Endothelial cell of umbilical vein (primary cell): ENCODE measurements at regions not wholly inside any gene's neighbourhood (a gene's known extent, or its start where the extent isn't known, plus 50 kb on each side); places are given as distances from the start of the nearest gene placed in this dataset.

Source experiments
- BruUV-seq: library from RNA; stranded (reverse); fragments of 400-500 nt; replicated peaks from 2 replicates; lab custom pipeline; 2021; lab: Mats Ljungman, UMichigan
- CTCF ChIA-PET: fragments of 300-600, 350-600 bp; sonication (Branson Sonifier 250); formaldehyde crosslinking; loops from one replicate; lab custom pipeline; 2021; ENCODE audit warnings: antibody characterized with exemption, inconsistent platforms; lab: Charles Lee
- POLR2A ChIA-PET: fragments of 300-600, 350-600 bp; sonication (Branson Sonifier 250); formaldehyde crosslinking; loops from one replicate; lab custom pipeline; 2021; ENCODE audit warnings: antibody characterized with exemption, inconsistent platforms; lab: Charles Lee
- DNase-seq: peaks from one replicate; pipeline ENCODE4 v3.0.0-alpha.2; 2011; ENCODE audit warnings: low read depth, low spot score
- FAIRE-seq: peaks from 2 replicates; lab custom pipeline; 2011; peaks lifted over from hg19 to GRCh38; lab: Jason Lieb, UNC
- H2AFZ ChIP-seq: 2 replicates; pipeline ENCODE4 v1.6.0; 2012; ENCODE audit warnings: low read depth, low read length, control low read depth, inconsistent platforms
- H3K27ac ChIP-seq: 2 replicates; pipeline ENCODE4 v1.5.1; 2011; ENCODE audit warnings: low read depth, mild to moderate bottlenecking, control low read depth, low read length, moderate library complexity; ENCODE audit not compliant: insufficient read depth
- H3K27me3 ChIP-seq, 2 experiments: 2 replicates each; pipeline versions ENCODE4 v1.6.0 to v1.6.1; 2011; ENCODE audit warnings: low read length in 2 of 2, mixed read lengths in 1 of 2; ENCODE audit not compliant: control insufficient read depth in 2 of 2, insufficient read depth in 2 of 2
- H3K36me3 ChIP-seq, 2 experiments: 2 replicates in 1 of 2; 3 replicates in 1 of 2; pipeline ENCODE4 v1.5.1; 2011; ENCODE audit warnings: low read length in 2 of 2, mild to moderate bottlenecking in 1 of 2, moderate library complexity in 1 of 2; ENCODE audit not compliant: control insufficient read depth in 2 of 2, insufficient read depth in 2 of 2; ENCODE audit errors: extremely low read depth in 1 of 2
- H3K4me1 ChIP-seq: 3 replicates; pipeline ENCODE4 v1.5.1; 2011; ENCODE audit warnings: mild to moderate bottlenecking, low read length; ENCODE audit not compliant: control insufficient read depth, insufficient read depth; ENCODE audit errors: extremely low read depth
- H3K4me2 ChIP-seq: 2 replicates; pipeline ENCODE4 v1.6.1; 2011; ENCODE audit warnings: low read length, control low read depth, mixed read lengths; ENCODE audit not compliant: insufficient read depth
- H3K4me3 ChIP-seq, 3 experiments: fragments of 200-600 bp in 1 of 3; sonication (generic), shearing (Covaris generic) in 1 of 3; replicated peaks in 1 of 3; 2 replicates each; pipeline ENCODE4 v1.5.1; 2011 to 2016; ENCODE audit warnings: control low read depth in 3 of 3, low read length in 3 of 3, mild to moderate bottlenecking in 2 of 3, inconsistent platforms in 1 of 3, low read depth in 1 of 3, moderate library complexity in 1 of 3; ENCODE audit not compliant: insufficient read depth in 1 of 3
- H3K79me2 ChIP-seq: 2 replicates; pipeline ENCODE4 v1.6.0; 2012; ENCODE audit warnings: low read length, inconsistent platforms; ENCODE audit not compliant: control insufficient read depth, insufficient read depth
- H3K9ac ChIP-seq: replicated peaks from 2 replicates; pipeline ENCODE3; 2011; ENCODE audit warnings: low read length, control low read depth; ENCODE audit not compliant: insufficient read depth; ENCODE audit errors: extremely low read depth
- H3K9me1 ChIP-seq: replicated peaks from 3 replicates; pipeline ENCODE4 v1.6.0; 2011; ENCODE audit warnings: mild to moderate bottlenecking, low read length; ENCODE audit not compliant: control insufficient read depth, insufficient read depth; ENCODE audit errors: extremely low read depth
- H3K9me3 ChIP-seq: replicated peaks from 2 replicates; pipeline ENCODE4 v1.5.1; 2012; ENCODE audit warnings: low read length, inconsistent platforms; ENCODE audit not compliant: control insufficient read depth, insufficient read depth
- H4K20me1 ChIP-seq: replicated peaks from 2 replicates; pipeline ENCODE3; 2011; ENCODE audit warnings: mild to moderate bottlenecking, low read length; ENCODE audit not compliant: control insufficient read depth, insufficient read depth; ENCODE audit errors: extremely low read depth
- CTCF ChIP-seq, 2 donors: IDR thresholded peaks; 1 replicate in 1 of 2; 2 replicates in 1 of 2; pipeline ENCODE4 v1.5.1; 2011; ENCODE audit warnings: low read length in 2 of 2, mild to moderate bottlenecking in 2 of 2, moderate library complexity in 2 of 2, control low read depth in 1 of 2, inconsistent platforms in 1 of 2, low read depth in 1 of 2; ENCODE audit not compliant: insufficient read depth in 1 of 2; ENCODE audit errors: extremely low read depth in 1 of 2
- EZH2 ChIP-seq: IDR thresholded peaks from 2 replicates; pipeline ENCODE4 v1.6.1; 2012; ENCODE audit warnings: borderline replicate concordance, low read depth, mild to moderate bottlenecking, moderate library complexity, low read length, inconsistent platforms; ENCODE audit not compliant: severe bottlenecking
- FOS ChIP-seq: IDR thresholded peaks from 2 replicates; pipeline ENCODE4 v1.6.1; 2011; ENCODE audit warnings: mild to moderate bottlenecking, low read length, moderate library complexity, borderline replicate concordance; ENCODE audit not compliant: insufficient read depth
- GATA2 ChIP-seq: IDR thresholded peaks from 2 replicates; pipeline ENCODE4 v1.7.0; 2011; ENCODE audit warnings: low read depth, mild to moderate bottlenecking, moderate library complexity, mixed read lengths, low read length; ENCODE audit not compliant: insufficient read length, insufficient read depth
- JUN ChIP-seq: IDR thresholded peaks from 2 replicates; pipeline ENCODE4 v1.6.1; 2011; ENCODE audit warnings: borderline replicate concordance, low read depth; ENCODE audit not compliant: insufficient read length, insufficient read depth
- MAX ChIP-seq: IDR thresholded peaks from 2 replicates; pipeline ENCODE4 v1.6.1; 2011; ENCODE audit not compliant: insufficient read depth, insufficient read length
- MYC ChIP-seq: IDR thresholded peaks from one replicate; pipeline ENCODE4 v1.6.1; 2011; ENCODE audit warnings: mild to moderate bottlenecking, low read depth, low read length
- POLR2A ChIP-seq: IDR thresholded peaks from 2 replicates; pipeline ENCODE4 v1.6.1; 2012; ENCODE audit warnings: low read depth, mild to moderate bottlenecking, control low read depth, low read length
- POLR2AphosphoS5 ChIP-seq: IDR thresholded peaks from 2 replicates; pipeline ENCODE4 v1.6.1; 2012; ENCODE audit warnings: low read depth, mild to moderate bottlenecking, control low read depth, low read length, moderate library complexity; ENCODE audit not compliant: insufficient read depth
- dilution Hi-C: fragments of 300-500 bp; cut with MboI; formaldehyde crosslinking; loops from one replicate; pipeline ENCODE4 v1.15.0; 2019; ENCODE audit warnings: low sequenced_read_pairs; ENCODE audit not compliant: extremely low pct_ligation_motif_present
- intact Hi-C: fragments of 100-400 bp; cut with micrococcal nuclease; formaldehyde crosslinking; loops from one replicate; pipeline ENCODE4 v1.10.0; 2022

- no peak overlapping the region for H3K9ac ChIP-seq
- no peaks in the 10 kb centered on the region for H4K20me1 ChIP-seq
- no TSS peak for BruUV-seq
- TF ChIP-seq POLR2A = no peak
- TF ChIP-seq MYC = no peak
- no peak for TF ChIP-seq POLR2AphosphoS5
- TF ChIP-seq GATA2 = no peak
- no peak for TF ChIP-seq JUN
- no peak for TF ChIP-seq EZH2
- no peak for TF ChIP-seq CTCF (IDR thresholded peaks at IDR 0.05; ENCODE audit: extremely low read depth in 1 of 2, insufficient read depth in 1 of 2, low read depth in 1 of 2, low read length in 2 of 2)
- no peak for TF ChIP-seq MAX
- TF ChIP-seq FOS = no peak
- H3K79me2 ChIP-seq = no peaks in the 10 kb centered on the region
- H3K36me3 ChIP-seq = no peaks in the 10 kb centered on the region
- H3K27ac ChIP-seq = no peak overlapping the region
- DNase-seq (peak; percentile 35), FAIRE-seq (no peak)
- no peaks in the 10 kb centered on the region for H3K9me3 ChIP-seq
- H3K4me2 ChIP-seq = no peak overlapping the region
- POLR2A ChIA-PET = no interaction called here
- dilution Hi-C loops (no loop called here), intact Hi-C loops (no loop called here)
- no peaks in the 10 kb centered on the region for H3K4me1 ChIP-seq
- CTCF ChIA-PET = interaction anchor here (1.5 to 1.9 kb wide), 2 partner anchors 57 to 65 kb away, joined by 3 to 4 read pairs; no protein-coding TSS in a partner anchor
- peaks cover 2% of the 10 kb centered on the region in 2 experiments for H3K27me3 ChIP-seq
- H3K4me3 ChIP-seq = no peak overlapping the region
- H3K9me1 ChIP-seq = no peaks in the 10 kb centered on the region
- no peak overlapping the region for H2AFZ ChIP-seq
Measured at GRCh38 chr2:74772046-74772445, 61.9 kb upstream of the HK2 start.
